Stimulated activated CD8-positive, alpha-beta memory T cell treated with anti-CD3 and anti-CD28 coated beads, Interleukin-4, amount 100 ng/mL, for 4 hours (primary cell): ENCODE measurements at regions not wholly inside any gene's neighbourhood (a gene's known extent, or its start where the extent isn't known, plus 50 kb on each side); places are given as distances from the start of the nearest gene placed in this dataset.
"Not testable (repeated sequence)": the region's sequence is repeated elsewhere in the genome, so short reads cannot be mapped to it uniquely, and the experiment has no call there.

Experiments used
- DNase-seq, 2 donors: peaks; one replicate each; pipeline ENCODE4 v3.0.0-alpha.2; 2020; ENCODE audit warnings: low read depth in 2 of 2, low spot score in 1 of 2

GRCh38 chr10:64784451-64784850 is 1263.2 kb downstream of the REEP3 start:
- DNase-seq: not testable (repeated sequence)

GRCh38 chr10:64785816-64786215 is 1264.6 kb downstream of the REEP3 start:
- DNase-seq: no peak

- no peak for DNase-seq
Observed at GRCh38 chr10:64786989-64787388, 1265.8 kb downstream of the REEP3 start.

- DNase-seq: no peak
Observed at GRCh38 chr10:64795847-64796246, 1274.6 kb downstream of the REEP3 start.

GRCh38 chr10:64798297-64798696 is 1277.1 kb downstream of the REEP3 start:
- no peak for DNase-seq

GRCh38 chr10:64808233-64808632 is 1287.0 kb downstream of the REEP3 start:
- DNase-seq: not testable (repeated sequence)

GRCh38 chr10:64810046-64810445 is 1288.8 kb downstream of the REEP3 start:
- not testable (repeated sequence) for DNase-seq

GRCh38 chr10:64813391-64813790 is 1292.2 kb downstream of the REEP3 start:
- DNase-seq: no peak

GRCh38 chr10:64814201-64814600 is 1293.0 kb downstream of the REEP3 start:
- no peak for DNase-seq

- DNase-seq: no peak
Observed at GRCh38 chr10:64829888-64830412, 1308.7 kb downstream of the REEP3 start.

- DNase-seq: no peak
Observed at GRCh38 chr10:64830869-64831268, 1309.7 kb downstream of the REEP3 start.

- no peak for DNase-seq
Observed at GRCh38 chr10:64840341-64840740, 1319.1 kb downstream of the REEP3 start.

GRCh38 chr10:64846700-64847099 is 1325.5 kb downstream of the REEP3 start:
- DNase-seq: no peak

- DNase-seq: no peak
Observed at GRCh38 chr10:64855941-64856340, 1334.7 kb downstream of the REEP3 start.

- no peak for DNase-seq
Observed at GRCh38 chr10:64859911-64860310, 1338.7 kb downstream of the REEP3 start.

GRCh38 chr10:64863836-64864235 is 1342.6 kb downstream of the REEP3 start:
- DNase-seq: no peak

- no peak for DNase-seq
Observed at GRCh38 chr10:64867501-64867962, 1346.3 kb downstream of the REEP3 start.

GRCh38 chr10:64873088-64873487 is 1351.9 kb downstream of the REEP3 start:
- no peak for DNase-seq

GRCh38 chr10:64873959-64874358 is 1352.8 kb downstream of the REEP3 start:
- DNase-seq: no peak

- DNase-seq: no peak
Observed at GRCh38 chr10:64880546-64880945, 1359.3 kb downstream of the REEP3 start.

- no peak for DNase-seq
Observed at GRCh38 chr10:64881257-64881656, 1360.1 kb downstream of the REEP3 start.

- DNase-seq: no peak
Observed at GRCh38 chr10:64896582-64896981, 1375.4 kb downstream of the REEP3 start.

GRCh38 chr10:64906311-64906710 is 1385.1 kb downstream of the REEP3 start:
- DNase-seq: not testable (repeated sequence)

- DNase-seq: not testable (repeated sequence)
Observed at GRCh38 chr10:64924306-64924705, 1403.1 kb downstream of the REEP3 start.
